ENCODE measurements at regions not wholly inside any gene's neighbourhood (a gene's known extent, or its start where the extent isn't known, plus 50 kb on each side); places are given as distances from the start of the nearest gene placed in this dataset.

GRCh38 chr7:28280516-28280915 is 99.9 kb upstream of the JAZF1 start:
- no peak for DNase-seq (ENCODE audit: missing footprints)
- intact Hi-C loops (cut with DNase I) = no loop called here
- ATAC-seq = no peak

DNA sequence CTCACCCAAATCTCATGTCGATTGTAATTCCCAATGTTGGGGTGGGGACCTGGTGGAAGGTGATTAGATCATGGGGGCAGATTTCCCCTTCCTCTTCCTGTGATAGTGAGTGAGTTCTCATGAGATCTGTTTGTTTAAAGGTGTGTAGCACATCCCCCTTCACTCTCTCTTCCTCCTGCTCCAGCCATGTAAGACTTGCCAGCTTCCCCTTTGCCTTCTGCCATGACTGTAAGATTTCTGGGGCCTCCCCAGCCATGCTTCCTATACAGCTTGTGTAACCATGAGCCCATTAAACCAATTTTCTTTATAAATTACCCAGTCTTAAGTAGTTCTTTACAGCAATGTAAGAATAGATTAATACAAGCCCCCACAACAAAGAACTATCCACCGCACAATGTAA is 109.9 kb upstream of the JAZF1 start:
- intact Hi-C loops (cut with DNase I) = no loop called here
- DNase-seq (ENCODE audit: missing footprints) (no peak), ATAC-seq (no peak)

DNA sequence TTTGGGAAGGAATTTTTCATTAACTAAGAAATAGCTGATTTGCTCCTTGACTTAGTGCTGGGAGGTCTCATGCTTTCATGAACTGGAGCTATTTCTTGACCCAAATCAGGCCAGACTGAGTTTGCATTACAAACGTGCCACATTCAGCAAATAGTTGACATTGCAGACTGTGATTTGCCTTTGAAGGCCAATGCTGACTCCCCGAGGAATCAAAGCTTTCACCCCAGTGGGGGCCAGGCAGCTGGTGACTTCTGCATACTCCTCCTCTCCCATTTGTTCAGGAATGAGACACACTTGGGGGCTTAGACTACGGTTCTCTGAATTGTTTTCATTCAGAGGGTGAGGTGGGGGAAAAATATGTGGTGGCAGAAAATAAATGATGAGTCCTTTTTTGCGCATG is 111.0 kb upstream of the JAZF1 start:
- ATAC-seq = no peak
- no peak for DNase-seq (ENCODE audit: missing footprints)
- intact Hi-C loops (cut with DNase I) = no loop called here

GRCh38 chr7:28292834-28293526 is 112.4 kb upstream of the JAZF1 start:
- DNase-seq (ENCODE audit: missing footprints) (no peak), ATAC-seq (no peak)
- intact Hi-C loops (cut with DNase I) = no loop called here

GRCh38 chr7:28293527-28293835 is 112.9 kb upstream of the JAZF1 start:
- intact Hi-C loops (cut with DNase I) = no loop called here
- DNase-seq (ENCODE audit: missing footprints) (no peak), ATAC-seq (no peak)

GRCh38 chr7:28296571-28297483 is 115.5 kb upstream of the CREB5 start:
- no peak for DNase-seq (ENCODE audit: missing footprints)
- intact Hi-C loops (cut with DNase I) = loop anchor here (5.0 kb wide), 1 partner anchor 330 kb away; no protein-coding TSS in a partner anchor
- ATAC-seq = no peak

- ATAC-seq = no peak
- intact Hi-C loops (cut with DNase I) = loop anchor here (5.0 kb wide), 1 partner anchor 329 kb away; no protein-coding TSS in a partner anchor
- no peak for DNase-seq (ENCODE audit: missing footprints)
Observed at GRCh38 chr7:28297801-28298459, 114.4 kb upstream of the CREB5 start.

DNA sequence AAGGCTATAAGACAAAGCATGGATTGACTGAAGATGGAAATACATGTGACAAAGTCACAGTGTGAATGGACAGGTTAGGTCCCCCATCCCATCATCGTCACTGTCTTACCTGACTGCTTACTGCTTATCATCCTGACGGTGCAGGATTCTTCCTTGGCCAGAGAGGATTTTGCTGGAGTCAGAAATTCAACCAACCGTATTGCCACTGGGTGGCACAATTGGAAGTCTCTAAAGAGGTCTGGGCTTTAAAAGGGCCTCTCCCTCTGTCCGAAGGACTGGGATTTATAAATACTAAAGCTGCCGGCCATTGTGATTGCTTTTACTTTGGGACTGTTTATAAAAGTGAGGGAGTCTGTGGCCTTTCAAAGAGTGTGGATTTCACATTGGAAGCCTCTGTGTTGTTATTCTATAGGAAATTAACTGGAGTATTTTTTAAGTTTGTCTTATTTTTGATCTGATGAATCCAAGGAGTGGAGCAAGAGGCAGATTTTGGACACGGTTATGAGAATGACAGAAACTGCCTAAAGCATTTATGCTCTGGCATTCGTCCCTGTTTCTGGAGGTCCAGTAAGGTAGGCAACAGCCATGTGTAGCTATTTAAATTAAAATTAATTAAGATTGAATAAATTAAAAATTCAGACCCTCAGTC is 113.3 kb upstream of the CREB5 start:
- no peak for DNase-seq (ENCODE audit: missing footprints)
- intact Hi-C loops (cut with DNase I) = loop anchor here (1.0 to 5.0 kb wide), 2 partner anchors 328 to 555 kb away; no protein-coding TSS in a partner anchor
- ATAC-seq = peak; percentile 69

- no peak for DNase-seq (ENCODE audit: missing footprints)
- no peak for ATAC-seq
- intact Hi-C loops (cut with DNase I) = loop anchor here (1.0 to 5.0 kb wide), 2 partner anchors 328 to 555 kb away; no protein-coding TSS in a partner anchor
Observed at GRCh38 chr7:28299556-28299955, 112.8 kb upstream of the CREB5 start.

- no peak for DNase-seq (ENCODE audit: missing footprints)
- ATAC-seq = no peak
- intact Hi-C loops (cut with DNase I) = no loop called here
Observed at GRCh38 chr7:28300488-28300887, 111.8 kb upstream of the CREB5 start.

DNA sequence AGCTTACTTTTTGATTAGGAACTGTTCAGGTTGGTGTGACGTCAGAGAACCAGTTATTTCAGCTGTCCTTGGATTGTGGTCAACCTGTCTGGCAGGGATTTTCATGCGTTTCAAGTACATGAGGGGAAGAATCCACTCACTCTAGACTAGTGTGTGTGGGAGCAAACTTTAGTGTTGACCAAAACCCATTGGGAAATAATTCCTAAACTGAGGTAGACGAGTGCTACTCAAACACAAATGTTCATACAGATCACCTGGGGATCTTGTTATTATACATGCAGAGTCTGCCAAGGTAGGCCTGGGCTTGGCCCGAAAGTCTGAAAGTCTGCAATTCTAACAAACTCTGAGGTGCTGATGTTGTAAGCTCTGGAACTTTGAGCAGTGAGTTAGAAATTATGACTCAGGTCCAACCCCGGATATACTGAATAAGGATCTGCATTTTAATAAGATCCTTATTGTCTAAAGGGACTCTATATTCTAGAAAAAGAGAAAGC is 111.1 kb upstream of the CREB5 start:
- ATAC-seq (peak; percentile 31), DNase-seq (ENCODE audit: missing footprints) (no peak)
- intact Hi-C loops (cut with DNase I) = no loop called here

- no peak for DNase-seq (ENCODE audit: missing footprints)
- intact Hi-C loops (cut with DNase I) = no loop called here
- ATAC-seq = no peak
Observed at GRCh38 chr7:28304290-28304689, 108.0 kb upstream of the CREB5 start.

DNA sequence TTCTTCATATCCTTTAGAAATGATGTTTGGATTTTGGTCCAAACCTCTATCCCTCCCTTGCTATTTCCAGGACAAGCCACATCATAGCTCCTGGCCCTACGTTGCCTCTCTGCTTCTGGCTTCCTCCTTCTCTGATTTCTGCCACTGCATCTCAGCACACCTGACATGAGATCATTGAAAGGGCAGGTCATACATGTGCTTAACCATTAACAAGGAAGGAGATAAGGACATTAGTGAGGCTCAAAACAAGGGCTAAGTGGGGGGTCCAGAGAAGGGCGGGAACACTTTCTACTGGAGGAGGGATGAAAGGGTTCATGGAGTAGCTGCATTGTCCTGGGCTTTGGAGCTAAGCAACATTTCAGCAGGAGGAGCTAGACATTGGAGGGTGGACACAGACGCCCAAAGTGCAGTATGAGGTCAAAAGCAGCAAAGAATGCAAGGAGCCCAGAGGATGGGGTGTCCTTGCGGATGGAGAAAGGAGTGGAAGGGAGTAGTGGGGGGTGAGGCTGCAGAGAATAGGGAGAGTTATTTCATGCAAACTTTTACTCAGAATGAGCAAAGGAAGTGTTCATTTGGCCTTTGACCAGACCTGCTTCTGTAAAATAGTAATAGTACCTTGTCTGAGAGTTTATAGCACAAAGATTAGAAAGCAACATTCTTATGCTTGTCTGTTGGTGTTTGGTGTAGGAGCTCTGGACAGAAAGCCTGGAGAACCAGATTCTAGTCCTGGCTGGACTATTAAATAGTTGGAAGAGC is 102.4 kb upstream of the CREB5 start:
- DNase-seq (ENCODE audit: missing footprints) (no peak), ATAC-seq (no peak)
- intact Hi-C loops (cut with DNase I) = no loop called here

GRCh38 chr7:28310460-28310848 is 101.9 kb upstream of the CREB5 start:
- intact Hi-C loops (cut with DNase I) = no loop called here
- ATAC-seq = no peak
- no peak for DNase-seq (ENCODE audit: missing footprints)

DNA sequence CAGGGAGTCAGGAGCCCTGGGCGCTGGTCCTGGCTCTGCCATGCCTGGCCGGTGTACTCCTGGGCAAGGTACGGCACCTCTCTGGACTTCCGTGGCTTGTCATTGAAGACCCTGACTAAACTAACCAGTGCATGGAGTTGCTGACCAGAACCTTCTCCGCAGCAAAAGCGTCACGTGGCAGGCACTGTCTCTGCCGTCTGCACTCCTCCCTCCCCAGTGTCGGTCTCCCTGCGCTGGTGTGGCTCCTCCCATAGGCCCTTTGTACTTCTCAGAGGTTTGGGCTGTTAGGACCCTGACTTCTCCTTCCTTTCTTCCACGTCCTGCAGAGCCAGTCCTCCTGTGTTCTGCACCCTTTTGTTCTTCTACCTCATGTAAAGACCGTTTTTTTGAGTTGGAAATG is 100.6 kb upstream of the CREB5 start:
- intact Hi-C loops (cut with DNase I) = no loop called here
- ATAC-seq (no peak), DNase-seq (ENCODE audit: missing footprints) (no peak)

- DNase-seq (ENCODE audit: missing footprints) (no peak), ATAC-seq (no peak)
- intact Hi-C loops (cut with DNase I) = no loop called here
Observed at GRCh38 chr7:28312948-28313347, 99.4 kb upstream of the CREB5 start.

- DNase-seq (ENCODE audit: missing footprints) = no peak
- intact Hi-C loops (cut with DNase I) = no loop called here
- no peak for ATAC-seq
Observed at GRCh38 chr7:28314841-28315240, 97.5 kb upstream of the CREB5 start.

Measured in Right ventricle myocardium inferior (tissue), 1 donor.